Peyer's patch (tissue), 4 donors: ENCODE measurements at regions not wholly inside any gene's neighbourhood (a gene's known extent, or its start where the extent isn't known, plus 50 kb on each side); places are given as distances from the start of the nearest gene placed in this dataset.
"Not testable (repeated sequence)": the region's sequence is repeated elsewhere in the genome, so short reads cannot be mapped to it uniquely, and the experiment has no call there.

ENCODE experiments used
- DNase-seq, 3 donors: peaks; one replicate each; pipeline ENCODE4 v3.0.0-alpha.2; 2017 to 2019
- H3K27ac ChIP-seq, 4 donors: fragments of 200-600 bp; sonication (generic); one replicate each; pipeline ENCODE4 v1.5.1; 2016 to 2019
- H3K27me3 ChIP-seq, 2 donors: fragments of 200-600 bp; sonication (generic); one replicate each; pipeline ENCODE4 v1.5.1; 2019
- H3K36me3 ChIP-seq, 3 donors: fragments of 200-600 bp; sonication (generic); one replicate each; pipeline ENCODE4 v1.5.1; 2016 to 2019
- H3K4me1 ChIP-seq, 4 donors: fragments of 200-600 bp; sonication (generic); one replicate each; pipeline ENCODE4 v1.5.1; 2016 to 2019
- H3K4me3 ChIP-seq, 4 donors: fragments of 200-600 bp; sonication (generic); 1 replicate in 3 of 4; 2 replicates in 1 of 4; pipeline ENCODE4 v1.5.1; 2016 to 2019; ENCODE audit warnings: mild to moderate bottlenecking in 1 of 4
- H3K9me3 ChIP-seq, 4 donors: fragments of 200-600 bp; sonication (generic); one replicate each; pipeline ENCODE4 v1.5.1; 2016 to 2019; ENCODE audit warnings: mild to moderate bottlenecking in 1 of 4
- CTCF ChIP-seq, 6 experiments: fragments of 450-650 bp in 4 of 6; fragments of 200-600 bp in 2 of 6; sonication (generic) in 1 of 6; IDR thresholded peaks; one replicate each; pipeline ENCODE4 v1.5.1; 2017 to 2019; ENCODE audit warnings: antibody characterized with exemption in 6 of 6, mild to moderate bottlenecking in 3 of 6, moderate library complexity in 1 of 6
- POLR2A ChIP-seq, 2 donors: fragments of 450-650 bp; IDR thresholded peaks; one replicate each; pipeline ENCODE4 v1.5.1; 2017; ENCODE audit warnings: antibody characterized with exemption in 2 of 2, mild to moderate bottlenecking in 2 of 2, moderate library complexity in 2 of 2

DNA sequence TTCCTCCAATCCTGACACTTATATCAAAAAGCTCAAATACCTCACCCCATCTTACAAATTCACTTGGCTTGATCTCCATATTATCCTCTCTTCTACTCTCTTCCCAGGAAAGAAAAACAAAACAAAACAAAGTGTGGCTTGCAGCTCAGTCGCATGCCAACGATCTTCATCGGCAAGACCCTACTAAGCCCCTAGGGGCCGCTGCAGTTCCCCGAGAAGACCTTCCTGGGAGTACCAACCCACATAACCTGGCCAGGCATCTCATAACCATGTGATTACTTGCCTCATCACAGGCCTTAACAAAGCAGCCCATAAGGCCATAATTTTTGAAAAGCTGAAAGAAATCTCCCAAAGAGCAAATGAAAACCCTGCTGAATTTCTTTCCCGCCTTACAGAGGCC is 103.7 kb downstream of the ZNF92 start:
- Histone ChIP-seq H3K36me3 (no peaks in the 10 kb centered on the region), H3K27me3 (no peaks in the 10 kb centered on the region), H3K4me1 (no peaks in the 10 kb centered on the region), H3K9me3 (peaks cover 0 to 4% (median 0%) of the 10 kb centered on the region in 4 donors), H3K27ac (peak overlapping the region in 1 of 4 donors; percentile 68), H3K4me3 (no peak overlapping the region)
- DNase-seq: no peak
- TF ChIP-seq POLR2A (IDR thresholded peaks at IDR 0.05): no peak
- TF ChIP-seq CTCF (IDR thresholded peaks at IDR 0.05): no peak

DNA sequence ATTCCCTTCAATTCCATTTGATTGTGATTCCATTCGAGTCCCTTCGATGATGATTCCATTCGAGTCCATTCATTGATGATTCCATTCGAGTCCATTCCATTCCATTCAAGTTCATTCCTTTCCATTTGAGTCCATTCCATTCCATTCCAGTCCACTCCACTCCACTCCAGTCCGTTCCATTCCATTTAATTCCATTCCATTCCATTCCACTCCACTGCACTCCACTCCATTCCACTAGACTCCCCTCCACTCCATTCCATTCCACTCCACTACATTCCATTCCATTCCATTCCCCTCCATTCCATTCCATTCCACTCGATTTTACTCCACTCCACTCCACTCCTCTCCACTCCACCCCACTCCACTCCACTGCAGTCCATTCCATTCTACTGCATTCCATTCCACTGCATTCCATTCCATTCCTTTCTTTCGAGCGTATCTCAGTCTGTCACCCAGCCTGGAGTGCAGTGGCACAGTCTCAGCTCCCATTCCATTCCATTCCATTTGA is 115.7 kb downstream of the ZNF92 start:
- DNase-seq: no peak
- no peaks in the 10 kb centered on the region for H3K36me3 ChIP-seq
- TF ChIP-seq CTCF (IDR thresholded peaks at IDR 0.05) (no peak), POLR2A (IDR thresholded peaks at IDR 0.05) (no peak)
- no peaks in the 10 kb centered on the region for H3K27me3 ChIP-seq
- no peak overlapping the region for H3K27ac ChIP-seq
- H3K4me3 ChIP-seq: no peak overlapping the region
- H3K9me3 ChIP-seq: no peaks in the 10 kb centered on the region
- H3K4me1 ChIP-seq: no peaks in the 10 kb centered on the region

DNA sequence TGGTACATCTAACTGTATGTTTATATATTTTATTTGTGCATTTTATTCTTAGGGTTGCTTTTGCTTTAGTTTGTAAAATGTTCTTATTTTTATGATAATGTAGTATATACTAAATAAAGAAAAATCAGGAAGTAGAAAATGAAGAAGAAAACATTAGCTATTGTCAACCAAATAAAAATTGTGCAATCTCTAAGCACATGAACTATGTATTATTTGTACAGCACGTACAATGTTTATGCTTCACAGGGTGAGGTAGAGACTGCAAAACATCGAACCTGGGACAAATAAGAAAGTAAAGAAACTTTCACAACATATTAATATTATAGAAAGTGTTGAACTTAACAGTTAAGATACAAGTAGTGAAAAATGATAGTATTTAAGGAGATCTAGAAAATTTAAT is 123.0 kb downstream of the ZNF92 start:
- not testable (repeated sequence) for H3K4me3 ChIP-seq, DNase-seq, H3K27me3 ChIP-seq, H3K9me3 ChIP-seq, H3K4me1 ChIP-seq, H3K27ac ChIP-seq, H3K36me3 ChIP-seq

- no peak for TF ChIP-seq POLR2A (IDR thresholded peaks at IDR 0.05)
- TF ChIP-seq CTCF (IDR thresholded peaks at IDR 0.05): no peak
- Histone ChIP-seq H3K27me3 (no peaks in the 10 kb centered on the region), H3K9me3 (no peaks in the 10 kb centered on the region), H3K36me3 (no peaks in the 10 kb centered on the region), H3K27ac (no peak overlapping the region), H3K4me3 (no peak overlapping the region), H3K4me1 (no peaks in the 10 kb centered on the region)
- no peak for DNase-seq
These were observed 129.9 kb downstream of the ZNF92 start for GRCh38 chr7:65503434-65504152.

- H3K9me3 ChIP-seq, H3K4me1 ChIP-seq, H3K36me3 ChIP-seq, DNase-seq, H3K27me3 ChIP-seq, H3K4me3 ChIP-seq, H3K27ac ChIP-seq: not testable (repeated sequence)
These were observed 131.1 kb downstream of the ZNF92 start for GRCh38 chr7:65504504-65505319.

GRCh38 chr7:65505320-65505633 is 131.6 kb downstream of the ZNF92 start:
- Histone ChIP-seq H3K27me3 (peaks cover 0 to 14% of the 10 kb centered on the region in 2 donors), H3K4me1 (peaks cover 0 to 11% (median 0%) of the 10 kb centered on the region in 4 donors)
- not testable (repeated sequence) for H3K36me3 ChIP-seq, H3K9me3 ChIP-seq, H3K4me3 ChIP-seq, H3K27ac ChIP-seq, DNase-seq

GRCh38 chr7:65508581-65509367 is 135.1 kb downstream of the ZNF92 start:
- H3K27ac ChIP-seq: peak overlapping the region in 1 of 4 donors; percentile 49
- H3K9me3 ChIP-seq, H3K36me3 ChIP-seq: not testable (repeated sequence)
- DNase-seq: peak in 1 of 3 donors; percentile 39
- peaks cover 0 to 14% of the 10 kb centered on the region in 2 donors for H3K27me3 ChIP-seq
- peaks cover 0 to 11% (median 0%) of the 10 kb centered on the region in 4 donors for H3K4me1 ChIP-seq
- peak overlapping the region; percentile 37 to 57 (median 46) for H3K4me3 ChIP-seq
